Inflammatory macrophage (primary cell): ENCODE measurements at regions not wholly inside any gene's neighbourhood (a gene's known extent, or its start where the extent isn't known, plus 50 kb on each side); places are given as distances from the start of the nearest gene placed in this dataset.
"Not testable (repeated sequence)": the region's sequence is repeated elsewhere in the genome, so short reads cannot be mapped to it uniquely, and the experiment has no call there.

ENCODE experiments used
- DNase-seq, 2 donors: peaks; one replicate each; pipeline ENCODE4 v3.0.0-alpha.2; 2020 to 2022

DNA sequence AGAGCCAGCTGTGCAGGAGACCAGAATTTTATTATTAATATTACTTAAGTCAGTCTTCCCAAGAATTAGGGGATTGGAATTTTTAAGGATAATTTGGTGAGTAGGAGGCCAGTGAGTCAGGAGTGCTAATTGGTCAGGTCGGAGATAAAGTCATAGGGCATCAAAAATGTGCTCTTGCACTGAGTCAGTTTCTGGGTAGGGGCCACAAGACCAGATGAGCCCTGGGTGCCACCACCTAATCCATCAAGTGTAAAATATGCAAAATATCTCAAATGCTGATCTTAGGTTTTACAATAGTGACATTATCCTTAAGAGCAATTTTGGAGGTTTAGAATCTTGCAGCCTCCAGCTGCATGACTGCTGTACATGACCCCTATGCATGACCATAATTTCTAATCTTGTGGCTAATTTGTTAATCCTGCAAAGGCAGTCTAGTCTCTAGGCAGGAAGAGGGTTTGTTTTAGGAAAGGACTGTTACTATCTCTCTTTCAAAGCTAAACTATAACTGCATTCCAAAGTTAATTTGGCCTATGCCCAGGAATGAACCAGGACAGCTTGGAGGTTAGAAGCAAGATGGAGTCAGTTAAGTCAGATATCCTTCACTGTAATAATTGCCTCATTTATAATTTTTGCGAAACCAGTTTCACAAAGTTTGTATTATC lies 215.9 kb downstream of the RNF152 start:
- no peak for DNase-seq

- no peak for DNase-seq
These were observed 223.5 kb downstream of the RNF152 start for GRCh38 chr18:61669320-61669719.

DNA sequence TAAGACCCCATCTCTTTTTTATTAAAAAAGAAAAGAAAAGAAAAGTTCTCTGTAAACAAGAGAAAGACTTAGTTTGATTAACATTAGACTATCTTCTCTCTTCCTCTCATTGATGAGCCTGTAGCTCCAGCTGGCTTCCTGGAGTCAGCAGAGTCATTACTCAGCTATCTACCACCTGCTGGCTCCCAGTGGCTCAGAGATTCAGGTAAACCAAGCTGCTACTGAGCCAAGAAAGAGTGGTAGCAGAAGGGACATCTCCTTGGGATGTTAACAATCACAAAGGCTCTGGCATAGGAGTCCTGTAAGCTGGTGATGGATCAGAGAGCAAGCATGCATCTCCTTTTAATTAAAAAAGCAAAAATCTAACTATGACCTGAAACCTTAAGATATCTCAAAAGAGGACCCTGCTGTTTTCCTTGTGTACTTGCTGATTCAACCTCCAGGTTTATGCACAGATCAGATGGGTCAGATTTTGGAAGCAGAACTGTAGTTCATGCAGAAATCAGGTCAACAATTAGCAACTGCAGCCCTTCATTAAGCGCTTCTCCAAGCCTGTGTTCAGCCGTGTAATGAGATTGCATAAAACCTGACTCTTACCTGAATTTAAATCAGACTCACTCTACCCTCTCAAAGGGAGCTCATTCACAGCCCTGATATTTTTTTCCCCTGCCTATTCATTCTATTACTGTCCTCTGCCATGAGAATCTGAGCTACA lies 225.8 kb downstream of the RNF152 start:
- DNase-seq, result no peak

DNA sequence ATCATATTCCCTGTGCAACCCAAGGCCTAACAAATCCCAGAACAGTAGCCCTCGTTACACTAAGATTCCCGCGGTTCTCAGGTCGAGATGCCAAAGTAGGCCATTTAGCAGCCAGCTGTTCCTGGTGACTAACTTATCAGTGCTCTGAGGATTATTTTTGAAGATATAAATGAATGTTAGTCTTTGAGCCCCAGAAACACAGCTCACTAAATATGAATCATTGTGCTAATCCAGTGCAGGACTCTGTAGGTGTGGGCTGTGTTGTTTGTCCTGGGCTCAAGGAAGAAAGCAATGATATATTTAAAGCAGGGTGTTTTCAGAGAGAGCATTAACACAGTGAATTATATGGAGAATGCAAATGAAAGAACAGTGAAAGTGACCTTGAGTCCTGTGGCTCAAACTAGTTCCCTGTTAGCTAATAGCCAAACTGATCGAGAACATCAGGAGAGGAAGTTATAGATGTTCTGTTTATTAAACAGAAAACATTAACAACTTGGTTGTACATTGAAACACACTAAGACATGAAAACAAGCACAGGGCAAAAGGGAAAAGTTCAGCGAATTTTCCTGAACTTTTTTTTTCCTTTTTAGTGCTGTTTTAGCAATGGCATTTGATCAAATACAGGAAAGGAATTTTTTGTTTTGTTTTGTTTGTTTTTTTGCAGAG lies 228.3 kb downstream of the RNF152 start:
- no peak for DNase-seq

GRCh38 chr18:61662726-61663125 lies 230.1 kb downstream of the RNF152 start:
- peak in 1 of 2 donors; percentile 44 for DNase-seq

DNA sequence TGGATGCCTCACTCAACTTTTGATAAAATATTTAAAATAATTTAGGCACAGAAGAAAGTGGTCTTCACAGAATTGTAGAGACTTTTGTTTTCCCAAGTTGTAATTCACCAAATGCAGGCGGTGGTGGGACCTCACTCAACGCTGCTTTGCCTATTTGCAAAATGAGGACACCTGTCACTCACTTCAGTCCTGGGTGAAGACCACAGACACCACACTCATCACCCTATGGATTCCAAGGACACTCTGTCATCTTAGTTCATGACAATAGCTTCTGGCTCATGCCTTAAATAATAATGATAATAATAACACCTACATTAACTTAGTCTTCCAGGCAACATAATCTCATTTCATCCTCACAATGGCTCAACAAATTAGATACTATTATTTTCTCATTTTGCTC lies 234.4 kb downstream of the RNF152 start:
- no peak for DNase-seq

DNA sequence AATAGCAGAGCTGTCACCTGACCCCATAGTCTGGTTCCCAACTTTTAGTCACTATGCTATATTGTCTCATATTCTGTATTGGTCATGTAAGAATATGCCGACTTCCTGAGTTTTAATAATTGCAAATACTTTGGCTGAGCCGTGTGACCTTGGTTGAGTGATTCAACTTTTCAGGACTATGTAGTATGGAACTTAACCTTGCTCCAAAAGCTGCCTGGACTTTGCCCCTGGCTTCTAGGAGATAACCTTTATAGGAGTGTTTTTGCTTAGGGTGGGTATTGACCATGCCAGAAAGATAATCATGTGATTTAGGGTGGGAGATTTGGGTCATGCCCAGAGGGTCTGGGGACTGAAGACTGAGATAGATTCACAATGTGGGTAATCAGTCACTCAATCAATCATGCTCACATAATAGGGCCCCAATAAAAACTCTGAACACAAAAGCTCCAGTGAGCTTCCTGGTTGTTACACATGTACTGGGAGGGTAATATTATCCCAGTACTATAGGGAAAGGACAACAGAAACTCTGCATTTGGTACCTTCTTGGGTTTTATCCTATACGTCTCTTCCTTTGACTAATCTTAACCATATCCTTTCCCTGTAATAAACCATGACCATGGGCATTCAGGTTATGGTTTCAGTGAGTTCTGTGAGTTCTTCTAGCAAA lies 235.6 kb downstream of the RNF152 start:
- no peak for DNase-seq

GRCh38 chr18:61655630-61656029 lies 237.2 kb downstream of the RNF152 start:
- DNase-seq, result no peak

GRCh38 chr18:61653823-61654551 lies 238.8 kb downstream of the RNF152 start:
- no peak for DNase-seq

DNA sequence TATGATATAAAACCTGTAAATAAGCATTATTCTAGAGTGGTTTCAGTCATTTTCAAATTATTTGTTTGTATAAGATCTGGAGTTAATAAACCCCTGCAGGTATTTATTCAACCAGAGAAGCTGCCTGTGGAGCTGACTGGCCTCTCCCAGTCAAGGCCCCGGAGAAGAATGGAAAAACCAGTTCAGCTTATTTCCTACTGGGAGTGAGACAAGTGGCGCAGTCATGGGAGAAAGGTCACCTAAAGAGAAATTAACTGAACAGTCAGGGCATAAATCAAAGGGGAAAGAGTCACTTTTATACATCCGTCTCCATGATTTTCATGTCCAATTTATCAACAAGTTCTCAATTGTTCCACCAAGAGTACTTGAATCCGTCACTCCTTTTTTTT lies 240.9 kb downstream of the RNF152 start:
- no peak for DNase-seq

DNA sequence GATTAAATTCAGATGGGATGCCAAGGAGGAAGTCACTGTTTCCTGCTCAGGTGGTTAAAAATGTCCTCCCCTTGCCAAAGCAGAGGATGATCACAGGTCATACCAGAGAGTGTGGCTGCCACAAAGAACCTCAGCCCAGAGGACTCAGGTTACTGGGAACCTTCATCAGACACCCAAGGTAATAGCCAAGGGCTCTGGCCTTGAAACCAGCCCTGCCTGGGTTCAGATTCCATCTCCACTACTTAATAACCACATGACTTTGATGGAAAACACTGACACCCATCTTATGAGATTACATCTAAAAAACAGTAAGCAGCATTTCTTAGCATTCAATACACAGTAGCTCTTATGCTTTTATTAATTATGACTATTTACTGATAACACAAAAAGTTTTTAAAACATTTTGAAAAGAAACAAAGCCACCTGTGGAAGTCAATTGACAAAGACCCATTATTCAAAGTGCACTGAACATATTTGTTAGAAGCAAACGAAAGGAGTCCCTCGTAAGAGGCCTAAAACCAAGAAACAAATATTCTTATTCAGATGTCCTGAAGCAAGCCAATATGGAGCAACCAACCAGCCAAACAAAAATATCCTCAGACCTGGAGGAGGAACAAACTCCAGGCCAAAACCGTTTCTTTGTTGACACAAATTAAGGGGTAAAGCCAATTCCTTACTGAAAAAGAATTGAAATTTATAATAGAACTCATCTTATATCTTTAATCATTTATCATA lies 241.5 kb downstream of the RNF152 start:
- DNase-seq, result no peak

GRCh38 chr18:61643884-61644647 lies 248.7 kb downstream of the RNF152 start:
- peak in 1 of 2 donors; percentile 3 for DNase-seq

DNA sequence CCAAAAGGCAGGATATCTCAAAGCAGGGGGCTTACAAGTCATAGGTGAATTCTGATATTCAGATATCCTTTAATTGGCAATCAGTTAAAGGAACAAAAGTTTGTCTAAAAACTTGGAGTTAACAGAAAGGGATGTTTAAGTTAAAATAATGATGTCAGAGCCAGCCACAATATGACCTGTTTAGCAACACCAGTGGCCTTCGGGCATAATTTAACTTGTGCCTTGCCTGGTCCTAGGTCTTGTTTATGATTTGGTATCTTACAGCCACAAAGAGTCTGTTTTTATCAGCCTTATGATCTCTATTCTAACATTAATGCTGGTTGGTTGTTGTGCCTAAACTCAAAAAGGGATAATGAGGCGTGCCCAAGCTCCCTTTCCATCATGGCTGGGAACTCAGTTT lies 252.9 kb downstream of the RNF152 start:
- no peak for DNase-seq

DNA sequence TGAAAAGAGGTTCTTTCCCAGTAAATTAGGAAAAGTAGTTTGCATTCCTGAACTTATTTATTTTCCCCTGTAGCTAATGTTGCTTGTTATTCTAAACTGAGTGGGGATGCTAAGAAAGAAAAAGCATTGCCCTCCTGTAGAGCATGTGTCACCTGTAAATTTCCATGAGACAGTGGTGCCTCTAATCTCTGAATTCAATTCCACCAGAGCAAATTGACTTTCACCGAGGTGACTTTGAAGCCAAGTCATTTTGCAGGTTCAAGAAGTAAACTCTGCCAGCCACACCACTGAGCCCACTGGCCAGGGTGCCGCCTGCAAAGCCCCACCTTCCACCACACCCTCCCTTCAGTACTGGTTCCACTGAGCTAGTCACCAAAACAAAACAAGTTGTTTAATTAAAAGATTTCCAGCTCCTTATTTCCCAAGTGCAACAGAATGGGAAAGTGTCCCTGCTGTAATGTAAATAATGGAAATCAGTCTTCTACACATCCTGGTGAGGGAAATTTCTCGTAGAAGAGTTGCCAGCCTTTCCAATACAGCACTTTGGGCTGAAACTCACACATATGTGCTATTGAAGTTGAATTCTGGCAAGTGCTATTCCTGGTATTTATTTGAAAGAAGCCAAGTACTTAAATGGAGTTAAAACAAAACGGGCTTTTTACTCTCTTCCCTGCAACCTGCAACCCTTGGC lies 254.8 kb downstream of the RNF152 start:
- DNase-seq, result no peak

DNA sequence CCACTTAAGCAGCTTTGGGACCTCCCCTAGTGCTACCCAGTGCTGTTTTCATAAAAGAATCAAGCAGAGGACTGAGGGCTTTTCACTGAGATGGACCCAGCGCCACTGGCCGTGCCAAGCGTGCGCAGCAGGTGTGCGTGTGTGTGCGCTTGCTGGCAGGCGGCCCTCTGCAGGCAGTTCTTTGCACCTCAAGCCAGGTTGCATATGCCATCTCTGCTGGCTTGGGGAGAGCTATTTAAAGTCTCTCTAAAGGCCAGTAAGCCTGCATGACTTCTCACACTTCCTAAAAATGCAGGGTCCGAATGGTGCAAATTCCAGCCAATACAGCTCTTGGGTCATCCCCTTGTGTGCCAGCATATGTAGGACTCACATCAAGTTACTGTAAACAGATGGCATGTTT lies 255.5 kb downstream of the RNF152 start:
- no peak for DNase-seq

DNA sequence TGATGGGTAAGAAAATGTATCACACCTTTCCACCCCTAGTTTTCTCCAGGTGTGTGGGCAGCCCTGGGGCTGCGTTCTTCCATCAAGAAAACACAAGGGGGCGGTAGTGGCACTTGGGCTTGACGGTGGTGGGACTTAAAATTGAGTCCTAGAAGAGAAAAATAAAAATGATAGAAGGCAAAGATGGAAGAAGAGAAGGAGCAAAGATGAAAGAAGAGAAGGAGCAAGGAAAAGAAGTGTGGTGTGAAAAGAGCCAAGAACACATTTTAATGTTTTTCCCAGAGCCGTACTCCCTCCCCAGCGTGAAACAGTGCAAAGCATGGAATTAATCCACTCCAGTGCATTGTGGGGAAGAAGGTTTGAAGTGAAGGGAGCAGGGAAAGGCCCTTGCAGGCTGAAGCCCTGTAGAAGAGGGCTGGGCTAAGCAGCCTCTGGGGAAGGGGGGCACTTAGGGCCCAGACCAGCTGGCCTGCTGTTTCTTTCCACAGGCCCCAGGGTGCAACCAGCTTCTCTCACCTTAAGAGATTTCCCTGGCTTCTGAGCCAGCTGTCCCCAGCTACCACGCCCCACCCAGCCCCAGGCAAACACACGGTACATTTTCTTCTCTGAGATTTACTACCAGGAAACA lies 256.8 kb downstream of the RNF152 start:
- DNase-seq, result peak; percentile 29 to 53

- no peak for DNase-seq
These were observed 264.7 kb downstream of the RNF152 start for GRCh38 chr18:61628085-61628484.

DNA sequence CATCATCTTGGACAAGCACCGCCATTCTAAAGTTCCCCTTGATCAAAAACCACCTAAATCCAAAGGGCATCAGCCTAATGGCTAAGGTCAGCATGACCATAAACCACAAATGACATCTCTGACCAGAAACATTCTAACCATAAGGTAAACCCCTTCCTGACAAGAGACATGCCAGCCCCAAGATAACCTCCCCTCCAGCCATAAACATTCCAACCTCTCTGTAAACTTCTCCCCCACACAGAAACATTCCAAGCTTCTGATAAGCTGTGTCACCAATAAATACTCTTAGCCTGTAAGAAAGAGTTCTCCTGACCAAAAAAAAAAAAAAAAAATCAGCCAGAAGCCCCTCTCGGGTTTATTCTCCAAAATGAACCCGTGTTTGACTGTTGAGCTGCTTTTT lies 268.2 kb downstream of the RNF152 start:
- not testable (repeated sequence) for DNase-seq

DNA sequence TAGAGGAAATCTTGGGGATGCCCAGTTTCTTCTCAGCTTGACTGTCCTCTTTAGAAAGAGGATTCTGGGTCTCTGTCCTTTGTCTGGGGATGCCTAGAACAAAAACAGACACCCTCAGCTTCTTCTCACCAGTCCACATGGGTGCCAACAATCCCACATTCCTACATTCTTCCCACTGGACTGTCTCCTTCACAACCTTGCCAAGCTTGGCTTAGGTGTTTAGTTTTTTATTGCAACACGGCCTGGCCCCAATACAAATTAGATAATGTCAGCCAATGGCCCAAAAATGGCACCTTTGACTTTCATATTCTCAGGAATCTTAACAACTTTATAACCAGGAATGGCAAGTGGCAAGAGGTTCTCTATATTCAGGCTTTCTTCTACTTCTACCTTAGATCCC lies 273.0 kb downstream of the RNF152 start:
- no peak for DNase-seq

DNA sequence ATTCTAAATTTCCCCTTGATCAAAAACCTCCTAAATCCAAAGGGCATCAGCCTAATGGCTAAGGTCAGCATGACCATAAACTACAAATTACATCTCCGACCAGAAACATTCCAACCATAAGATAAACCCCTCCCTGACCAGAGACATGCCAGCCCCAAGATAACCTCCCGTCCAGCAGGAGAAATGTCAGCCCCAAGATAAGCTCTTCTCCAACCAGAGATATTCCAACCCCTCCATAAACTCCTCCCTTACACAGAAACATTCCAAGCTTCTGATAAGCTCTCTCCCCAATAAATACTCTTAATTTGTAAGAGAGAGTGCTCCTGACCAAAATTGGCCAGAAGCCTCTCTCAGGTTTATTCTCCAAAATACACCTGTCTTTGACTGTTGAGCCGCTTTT lies 274.0 kb downstream of the RNF152 start:
- DNase-seq, result no peak
